Keratinocyte (primary cell): ENCODE measurements at regions not wholly inside any gene's neighbourhood (a gene's known extent, or its start where the extent isn't known, plus 50 kb on each side); places are given as distances from the start of the nearest gene placed in this dataset.

Source experiments
- EZH2 ChIP-seq: IDR thresholded peaks from one replicate; pipeline ENCODE4 v1.6.1; 2012; ENCODE audit warnings: inconsistent platforms, mild to moderate bottlenecking, low read length, moderate library complexity
- TF ChIP-seq, protein P1 (sequence below), 3 experiments: IDR thresholded peaks in 1 of 3; conservative IDR thresholded peaks in 1 of 3; optimal IDR thresholded peaks in 1 of 3; 2 replicates in 2 of 3; 3 replicates in 1 of 3; pipeline versions ENCODE3 to v1.5.1; 2011; ENCODE audit warnings: low read length in 3 of 3, mild to moderate bottlenecking in 3 of 3, moderate library complexity in 2 of 3, control low read depth in 1 of 3, inconsistent platforms in 1 of 3; ENCODE audit not compliant: insufficient read depth in 2 of 3; ENCODE audit errors: extremely low read depth in 1 of 3

DNA sequence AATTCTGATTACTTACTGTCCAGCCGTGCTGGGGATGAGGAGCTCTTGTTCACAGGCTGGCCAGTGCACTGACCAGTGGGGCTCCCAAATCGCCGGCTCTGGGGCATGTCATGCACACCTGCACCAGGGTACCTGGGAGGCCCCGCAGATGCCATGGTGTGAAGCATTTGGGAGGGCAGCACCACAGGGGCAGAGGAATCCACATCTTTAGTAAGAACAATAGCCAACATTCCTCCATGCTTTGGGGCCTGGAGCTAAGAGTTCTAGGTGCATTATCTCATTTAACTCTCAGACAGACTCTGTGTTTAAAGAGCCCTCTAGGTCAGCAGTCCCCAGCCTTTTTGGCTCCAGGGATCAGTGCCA is 104.2 kb downstream of the ACKR3 start:
- TF ChIP-seq, protein P1, sequence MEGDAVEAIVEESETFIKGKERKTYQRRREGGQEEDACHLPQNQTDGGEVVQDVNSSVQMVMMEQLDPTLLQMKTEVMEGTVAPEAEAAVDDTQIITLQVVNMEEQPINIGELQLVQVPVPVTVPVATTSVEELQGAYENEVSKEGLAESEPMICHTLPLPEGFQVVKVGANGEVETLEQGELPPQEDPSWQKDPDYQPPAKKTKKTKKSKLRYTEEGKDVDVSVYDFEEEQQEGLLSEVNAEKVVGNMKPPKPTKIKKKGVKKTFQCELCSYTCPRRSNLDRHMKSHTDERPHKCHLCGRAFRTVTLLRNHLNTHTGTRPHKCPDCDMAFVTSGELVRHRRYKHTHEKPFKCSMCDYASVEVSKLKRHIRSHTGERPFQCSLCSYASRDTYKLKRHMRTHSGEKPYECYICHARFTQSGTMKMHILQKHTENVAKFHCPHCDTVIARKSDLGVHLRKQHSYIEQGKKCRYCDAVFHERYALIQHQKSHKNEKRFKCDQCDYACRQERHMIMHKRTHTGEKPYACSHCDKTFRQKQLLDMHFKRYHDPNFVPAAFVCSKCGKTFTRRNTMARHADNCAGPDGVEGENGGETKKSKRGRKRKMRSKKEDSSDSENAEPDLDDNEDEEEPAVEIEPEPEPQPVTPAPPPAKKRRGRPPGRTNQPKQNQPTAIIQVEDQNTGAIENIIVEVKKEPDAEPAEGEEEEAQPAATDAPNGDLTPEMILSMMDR (optimal IDR thresholded peaks at IDR 0.05 in 1 of 3, IDR thresholded peaks at IDR 0.05 in 1 of 3, conservative IDR thresholded peaks at IDR 0.05 in 1 of 3; ENCODE audit: extremely low read depth in 1 of 3, insufficient read depth in 2 of 3, low read length in 3 of 3): no peak
- TF ChIP-seq EZH2: no peak
